Stimulated activated CD4-positive, alpha-beta T cell treated with anti-CD3 and anti-CD28 coated beads, Interleukin-12 subunit alpha, Interleukin-12 subunit beta, amount 100 ng/mL, for 48 hours (primary cell): ENCODE measurements at regions not wholly inside any gene's neighbourhood (a gene's known extent, or its start where the extent isn't known, plus 50 kb on each side); places are given as distances from the start of the nearest gene placed in this dataset.

Experiments
- DNase-seq, 3 donors: peaks; one replicate each; pipeline ENCODE4 v3.0.0-alpha.2; 2020; ENCODE audit warnings: low read depth in 2 of 3, low spot score in 1 of 3

- no peak for DNase-seq
These were observed 134.7 kb upstream of the VEPH1 start for GRCh38 chr3:157637866-157638265.

- no peak for DNase-seq
These were observed 130.0 kb upstream of the VEPH1 start for GRCh38 chr3:157633241-157633640.

GRCh38 chr3:157632075-157632474, 128.9 kb upstream of the VEPH1 start:
- no peak for DNase-seq

GRCh38 chr3:157631478-157631877, 128.3 kb upstream of the VEPH1 start:
- DNase-seq, result no peak

GRCh38 chr3:157626817-157627216, 123.6 kb upstream of the VEPH1 start:
- no peak for DNase-seq

- no peak for DNase-seq
These were observed 121.6 kb upstream of the VEPH1 start for GRCh38 chr3:157624801-157625200.

GRCh38 chr3:157618886-157619285, 115.7 kb upstream of the VEPH1 start:
- DNase-seq, result no peak

GRCh38 chr3:157618075-157618760, 115.0 kb upstream of the VEPH1 start:
- no peak for DNase-seq

- no peak for DNase-seq
These were observed 111.7 kb upstream of the VEPH1 start for GRCh38 chr3:157614896-157615295.

- no peak for DNase-seq
These were observed 108.4 kb upstream of the VEPH1 start for GRCh38 chr3:157611536-157612076.

- no peak for DNase-seq
These were observed 107.8 kb upstream of the VEPH1 start for GRCh38 chr3:157610876-157611535.

- DNase-seq, result no peak
These were observed 104.7 kb upstream of the VEPH1 start for GRCh38 chr3:157607826-157608405.

- no peak for DNase-seq
These were observed 103.6 kb upstream of the VEPH1 start for GRCh38 chr3:157606852-157607197.

- DNase-seq, result peak; percentile 45 to 59 (median 49)
These were observed 103.0 kb upstream of the VEPH1 start for GRCh38 chr3:157606011-157606851.

GRCh38 chr3:157605356-157605755, 102.1 kb upstream of the VEPH1 start:
- no peak for DNase-seq

GRCh38 chr3:157602424-157602823, 99.2 kb upstream of the VEPH1 start:
- DNase-seq, result no peak

GRCh38 chr3:157595259-157595658, 92.0 kb upstream of the VEPH1 start:
- DNase-seq, result no peak

GRCh38 chr3:157594413-157594812, 91.2 kb upstream of the VEPH1 start:
- no peak for DNase-seq

GRCh38 chr3:157592769-157593168, 89.6 kb upstream of the VEPH1 start:
- no peak for DNase-seq

- DNase-seq, result no peak
These were observed 87.1 kb upstream of the VEPH1 start for GRCh38 chr3:157590273-157590672.

- DNase-seq, result no peak
These were observed 86.0 kb upstream of the VEPH1 start for GRCh38 chr3:157589211-157589610.
